GM12878 (cell line): ENCODE measurements at regions not wholly inside any gene's neighbourhood (a gene's known extent, or its start where the extent isn't known, plus 50 kb on each side); places are given as distances from the start of the nearest gene placed in this dataset.

ENCODE experiments used
- ATAC-seq: fragments of 200-7000 bp; cut with Tn5 transposase; 3 replicates; pipeline ENCODE4 v1.9.1; 2020; ENCODE audit warnings: mild to moderate bottlenecking, moderate library complexity
- BruUV-seq: library from RNA; stranded (reverse); fragments of 400-500 nt; replicated peaks from 2 replicates; lab custom pipeline; 2021; lab: Mats Ljungman, UMichigan
- CTCF ChIA-PET: fragments of 300-600 bp; sonication (Branson Sonifier 250); formaldehyde crosslinking; extraction: SDS; loops from one replicate; lab custom pipeline; 2021; ENCODE audit warnings: inconsistent platforms; lab: Yijun Ruan, JAX
- POLR2A ChIA-PET: fragments of 350-600 bp; formaldehyde crosslinking; extraction: SDS; loops from one replicate; lab custom pipeline; 2021; ENCODE audit warnings: inconsistent platforms; lab: Charles Lee
- RAD21 ChIA-PET: fragments of 300-600 bp; sonication (Branson Sonifier 250); formaldehyde crosslinking; loops from one replicate; lab custom pipeline; 2023; ENCODE audit warnings: antibody characterized with exemption; ENCODE audit not compliant: unreplicated experiment; lab: Charles Lee
- SMC1A ChIA-PET: fragments of 300-600 bp; sonication (Branson Sonifier 250); formaldehyde crosslinking; loops from one replicate; lab custom pipeline; 2023; ENCODE audit not compliant: unreplicated experiment, uncharacterized antibody; lab: Charles Lee
- DNase-seq: peaks from one replicate; pipeline ENCODE4 v3.0.0-alpha.2; 2011; ENCODE audit warnings: low read depth, low spot score
- FAIRE-seq: peaks from 3 replicates; lab custom pipeline; 2011; peaks lifted over from hg19 to GRCh38; lab: Jason Lieb, UNC
- H2AFZ ChIP-seq: 2 replicates; pipeline ENCODE4 v1.6.0; 2011; ENCODE audit warnings: low read depth, low read length, control low read depth; ENCODE audit not compliant: control insufficient read depth
- H3K27ac ChIP-seq: 2 replicates; pipeline ENCODE4 v1.5.1; 2011; ENCODE audit warnings: control low read depth; ENCODE audit not compliant: control insufficient read depth, insufficient read depth
- H3K27me3 ChIP-seq, 2 experiments: replicated peaks in 1 of 2; 2 replicates each; pipeline versions ENCODE4 v1.6.0 to v1.6.1; 2011; ENCODE audit warnings: low read length in 1 of 2; ENCODE audit not compliant: control insufficient read depth in 2 of 2, insufficient read depth in 2 of 2
- H3K36me3 ChIP-seq, 2 experiments: 2 replicates each; pipeline ENCODE4 v1.5.1; 2011; ENCODE audit warnings: low read length in 1 of 2; ENCODE audit not compliant: control insufficient read depth in 2 of 2, insufficient read depth in 2 of 2
- H3K4me1 ChIP-seq: 2 replicates; pipeline ENCODE4 v1.6.1; 2011; ENCODE audit warnings: mild to moderate bottlenecking, low read length, moderate library complexity, mixed read lengths; ENCODE audit not compliant: control insufficient read depth, insufficient read depth
- H3K4me2 ChIP-seq: 2 replicates; pipeline ENCODE4 v1.6.0; 2011; ENCODE audit warnings: control low read depth; ENCODE audit not compliant: control insufficient read depth, insufficient read depth
- H3K4me3 ChIP-seq: fragments of 200-600 bp; sonication (generic); 2 replicates; pipeline ENCODE4 v1.5.1; 2016
- H3K79me2 ChIP-seq: 2 replicates; pipeline ENCODE4 v1.6.0; 2011; ENCODE audit warnings: low read length; ENCODE audit not compliant: control insufficient read depth, insufficient read depth
- H3K9ac ChIP-seq: 2 replicates; pipeline ENCODE4 v1.8.0; 2011; ENCODE audit warnings: low read length, control low read depth, mixed read lengths; ENCODE audit not compliant: control insufficient read depth, insufficient read depth
- H3K9me3 ChIP-seq: replicated peaks from 3 replicates; pipeline ENCODE4 v1.5.1; 2011; ENCODE audit warnings: mild to moderate bottlenecking, low read length; ENCODE audit not compliant: control insufficient read depth, insufficient read depth
- H4K20me1 ChIP-seq: 2 replicates; pipeline ENCODE4 v1.6.0; 2011; ENCODE audit not compliant: control insufficient read depth, insufficient read depth
- EED ChIP-seq: sonication (generic); IDR thresholded peaks from 2 replicates; pipeline ENCODE4 v1.6.1; 2016; ENCODE audit warnings: antibody characterized with exemption, low read depth
- GABPA ChIP-seq: IDR thresholded peaks from 2 replicates; pipeline ENCODE4 v1.6.1; 2014; ENCODE audit warnings: antibody characterized with exemption, low read depth, mild to moderate bottlenecking, inconsistent platforms
- KAT2A ChIP-seq: conservative IDR thresholded peaks from 2 replicates; pipeline ENCODE4 v1.6.1; 2011; ENCODE audit warnings: low read depth, low read length; ENCODE audit not compliant: control insufficient read depth
- NFIC ChIP-seq: IDR thresholded peaks from 2 replicates; pipeline ENCODE4 v1.6.1; 2012; ENCODE audit warnings: low read depth, mild to moderate bottlenecking, inconsistent platforms, low read length, moderate library complexity
- WGBS: methylation state at CpG from one replicate; pipeline ENCODE4 v1.1.6; 2016; ENCODE audit warnings: low lambda C conversion rate; ENCODE audit not compliant: insufficient replicate concordance, insufficient coverage; ENCODE audit errors: missing lambda C conversion rate; 5-methylcytosine and 5-hydroxymethylcytosine counted together
- in situ Hi-C: fragments of 300-500 bp; cut with MboI; formaldehyde crosslinking; loops from 9 replicates; pipeline ENCODE4 v1.14.3; 2018; ENCODE audit warnings: mixed read lengths
- intact Hi-C: fragments of 100-400 bp; cut with micrococcal nuclease; formaldehyde crosslinking; loops from one replicate; pipeline ENCODE4 v1.14.2; 2022; ENCODE audit not compliant: unreplicated experiment
- TF ChIP-seq, protein P1 (sequence below): IDR thresholded peaks from 2 replicates; pipeline ENCODE4 v1.6.1; 2012; ENCODE audit warnings: low read depth, low read length, improper control_type of control experiment
- TF ChIP-seq, protein P2 (sequence below): fragments of 150-350 bp; IDR thresholded peaks from 2 replicates; pipeline ENCODE4 v1.6.1; 2014; ENCODE audit warnings: mild to moderate bottlenecking, low read depth, low read length

DNA sequence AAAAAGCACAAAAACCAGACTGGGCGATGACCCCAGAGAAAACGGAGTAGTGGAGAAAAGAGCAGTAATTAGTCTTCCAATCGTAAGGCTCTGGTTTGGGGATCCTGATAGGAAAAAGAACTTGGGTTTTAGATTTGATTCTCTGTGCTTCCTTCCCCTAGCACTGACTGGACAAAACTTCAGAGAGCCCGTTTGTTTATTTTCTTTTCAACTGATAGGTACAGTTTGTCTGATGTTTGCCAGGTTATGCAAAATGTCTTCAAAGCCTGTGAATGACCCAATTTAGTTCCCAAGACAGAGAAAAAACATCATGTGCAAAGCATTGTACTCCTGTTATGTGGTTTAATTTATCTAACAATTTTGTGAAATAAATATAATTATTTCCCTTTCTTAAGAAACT is 151.1 kb upstream of the COX10 start:
- POLR2A ChIA-PET, result no interaction called here
- H3K27ac ChIP-seq, result no peak overlapping the region
- TF ChIP-seq, protein P1, sequence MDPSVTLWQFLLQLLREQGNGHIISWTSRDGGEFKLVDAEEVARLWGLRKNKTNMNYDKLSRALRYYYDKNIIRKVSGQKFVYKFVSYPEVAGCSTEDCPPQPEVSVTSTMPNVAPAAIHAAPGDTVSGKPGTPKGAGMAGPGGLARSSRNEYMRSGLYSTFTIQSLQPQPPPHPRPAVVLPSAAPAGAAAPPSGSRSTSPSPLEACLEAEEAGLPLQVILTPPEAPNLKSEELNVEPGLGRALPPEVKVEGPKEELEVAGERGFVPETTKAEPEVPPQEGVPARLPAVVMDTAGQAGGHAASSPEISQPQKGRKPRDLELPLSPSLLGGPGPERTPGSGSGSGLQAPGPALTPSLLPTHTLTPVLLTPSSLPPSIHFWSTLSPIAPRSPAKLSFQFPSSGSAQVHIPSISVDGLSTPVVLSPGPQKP, result no peak
- TF ChIP-seq EED (no peak), NFIC (no peak), GABPA (no peak), KAT2A (no peak)
- TF ChIP-seq, protein P2, sequence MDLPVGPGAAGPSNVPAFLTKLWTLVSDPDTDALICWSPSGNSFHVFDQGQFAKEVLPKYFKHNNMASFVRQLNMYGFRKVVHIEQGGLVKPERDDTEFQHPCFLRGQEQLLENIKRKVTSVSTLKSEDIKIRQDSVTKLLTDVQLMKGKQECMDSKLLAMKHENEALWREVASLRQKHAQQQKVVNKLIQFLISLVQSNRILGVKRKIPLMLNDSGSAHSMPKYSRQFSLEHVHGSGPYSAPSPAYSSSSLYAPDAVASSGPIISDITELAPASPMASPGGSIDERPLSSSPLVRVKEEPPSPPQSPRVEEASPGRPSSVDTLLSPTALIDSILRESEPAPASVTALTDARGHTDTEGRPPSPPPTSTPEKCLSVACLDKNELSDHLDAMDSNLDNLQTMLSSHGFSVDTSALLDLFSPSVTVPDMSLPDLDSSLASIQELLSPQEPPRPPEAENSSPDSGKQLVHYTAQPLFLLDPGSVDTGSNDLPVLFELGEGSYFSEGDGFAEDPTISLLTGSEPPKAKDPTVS, result no peak
- no peak for ATAC-seq
- H3K4me1 ChIP-seq, result no peaks in the 10 kb centered on the region
- no peak overlapping the region for H3K4me3 ChIP-seq
- intact Hi-C loops, result no loop called here
- no peak for DNase-seq
- BruUV-seq, result no TSS peak
- H3K27me3 ChIP-seq, result no peaks in the 10 kb centered on the region
- no peak overlapping the region for H3K4me2 ChIP-seq
- 30% methylated on average over 4 of the region's 4 CpGs for WGBS
- in situ Hi-C loops, result loop anchor here (5.0 kb wide), 1 partner anchor 51 kb away; no protein-coding TSS in a partner anchor
- no peaks in the 10 kb centered on the region for H3K9me3 ChIP-seq
- CTCF ChIA-PET, result no interaction called here
- no peak overlapping the region for H3K9ac ChIP-seq
- SMC1A ChIA-PET, result no interaction called here
- no peaks in the 10 kb centered on the region for H3K36me3 ChIP-seq
- H3K79me2 ChIP-seq, result no peaks in the 10 kb centered on the region
- no peak overlapping the region for H2AFZ ChIP-seq
- no peaks in the 10 kb centered on the region for H4K20me1 ChIP-seq
- no peak for FAIRE-seq
- RAD21 ChIA-PET, result no interaction called here
